Activated T-helper 1 cell treated with Interleukin-2 at 50 U/mL for 16 hours (primary cell): ENCODE measurements at regions not wholly inside any gene's neighbourhood (a gene's known extent, or its start where the extent isn't known, plus 50 kb on each side); places are given as distances from the start of the nearest gene placed in this dataset.

ENCODE experiments used
- DNase-seq: peaks from one replicate; pipeline ENCODE4 v3.0.0-alpha.2; 2020; ENCODE audit warnings: low read depth

- DNase-seq, result no peak
Observed at GRCh38 chr3:70800951-70801350, 488.5 kb upstream of the MDFIC2 start.

GRCh38 chr3:70789878-70790277 lies 477.4 kb upstream of the MDFIC2 start:
- no peak for DNase-seq

GRCh38 chr3:70780790-70781189 lies 468.4 kb upstream of the MDFIC2 start:
- no peak for DNase-seq

- no peak for DNase-seq
Observed at GRCh38 chr3:70779296-70779695, 466.9 kb upstream of the MDFIC2 start.

- no peak for DNase-seq
Observed at GRCh38 chr3:70776081-70776480, 463.6 kb upstream of the MDFIC2 start.

GRCh38 chr3:70775257-70775656 lies 462.8 kb upstream of the MDFIC2 start:
- no peak for DNase-seq

- DNase-seq, result no peak
Observed at GRCh38 chr3:70774641-70775040, 462.2 kb upstream of the MDFIC2 start.

- no peak for DNase-seq
Observed at GRCh38 chr3:70771426-70772147, 459.1 kb upstream of the MDFIC2 start.

- no peak for DNase-seq
Observed at GRCh38 chr3:70770650-70771049, 458.2 kb upstream of the MDFIC2 start.

GRCh38 chr3:70766301-70766700 lies 453.9 kb upstream of the MDFIC2 start:
- no peak for DNase-seq

GRCh38 chr3:70763894-70764293 lies 451.5 kb upstream of the MDFIC2 start:
- DNase-seq, result no peak

GRCh38 chr3:70757658-70758057 lies 445.2 kb upstream of the MDFIC2 start:
- no peak for DNase-seq

- DNase-seq, result no peak
Observed at GRCh38 chr3:70755526-70755925, 443.1 kb upstream of the MDFIC2 start.

GRCh38 chr3:70754314-70754713 lies 441.9 kb upstream of the MDFIC2 start:
- no peak for DNase-seq

GRCh38 chr3:70753572-70753971 lies 441.1 kb upstream of the MDFIC2 start:
- no peak for DNase-seq

- no peak for DNase-seq
Observed at GRCh38 chr3:70752051-70752450, 439.6 kb upstream of the MDFIC2 start.

- no peak for DNase-seq
Observed at GRCh38 chr3:70749122-70749521, 436.7 kb upstream of the MDFIC2 start.

GRCh38 chr3:70748593-70748992 lies 436.2 kb upstream of the MDFIC2 start:
- no peak for DNase-seq

GRCh38 chr3:70747847-70748246 lies 435.4 kb upstream of the MDFIC2 start:
- DNase-seq, result no peak

- no peak for DNase-seq
Observed at GRCh38 chr3:70744536-70744935, 432.1 kb upstream of the MDFIC2 start.

- DNase-seq, result no peak
Observed at GRCh38 chr3:70743754-70744153, 431.3 kb upstream of the MDFIC2 start.

GRCh38 chr3:70742081-70742480 lies 429.6 kb upstream of the MDFIC2 start:
- no peak for DNase-seq

- no peak for DNase-seq
Observed at GRCh38 chr3:70740872-70741271, 428.4 kb upstream of the MDFIC2 start.

- no peak for DNase-seq
Observed at GRCh38 chr3:70740071-70740470, 427.6 kb upstream of the MDFIC2 start.
